H1 (cell line): ENCODE measurements at regions not wholly inside any gene's neighbourhood (a gene's known extent, or its start where the extent isn't known, plus 50 kb on each side); places are given as distances from the start of the nearest gene placed in this dataset.

Experiments used
- CREB1 ChIP-seq: IDR thresholded peaks from 2 replicates; pipeline ENCODE4 v1.6.1; 2012; ENCODE audit warnings: inconsistent platforms
- CTCF ChIP-seq, 3 experiments: IDR thresholded peaks; 1 replicate in 2 of 3; 2 replicates in 1 of 3; pipeline versions ENCODE4 v1.5.1 to v1.6.1; 2011; ENCODE audit warnings: low read length in 3 of 3, mild to moderate bottlenecking in 3 of 3, inconsistent platforms in 2 of 3, low read depth in 1 of 3, moderate library complexity in 1 of 3; ENCODE audit not compliant: insufficient read depth in 1 of 3; ENCODE audit errors: control extremely low read depth in 1 of 3
- EZH2 ChIP-seq: fragments of 200-600 bp; sonication (generic); IDR thresholded peaks from 2 replicates; pipeline ENCODE4 v1.7.1; 2012; ENCODE audit warnings: low read depth, mild to moderate bottlenecking, moderate library complexity, low read length, inconsistent platforms; ENCODE audit not compliant: severe bottlenecking
- MAFK ChIP-seq: IDR thresholded peaks from 2 replicates; pipeline ENCODE4 v1.6.1; 2012; ENCODE audit warnings: low read depth, mild to moderate bottlenecking, improper control_type of control experiment, low read length
- NANOG ChIP-seq: IDR thresholded peaks from 2 replicates; pipeline ENCODE4 v1.6.1; 2011; ENCODE audit warnings: low read length, low read depth, mild to moderate bottlenecking, inconsistent platforms; ENCODE audit not compliant: insufficient read depth, poor library complexity, severe bottlenecking
- POLR2A ChIP-seq, 2 experiments: IDR thresholded peaks; 1 replicate in 1 of 2; 2 replicates in 1 of 2; pipeline ENCODE4 v1.6.1; 2011; ENCODE audit warnings: low read depth in 2 of 2, low read length in 2 of 2, mild to moderate bottlenecking in 2 of 2; ENCODE audit errors: control extremely low read depth in 1 of 2
- POLR2AphosphoS5 ChIP-seq: IDR thresholded peaks from 2 replicates; pipeline ENCODE4 v1.6.1; 2011; ENCODE audit warnings: low read depth, low read length
- SIN3A ChIP-seq, 2 experiments: IDR thresholded peaks in 1 of 2; conservative IDR thresholded peaks in 1 of 2; 2 replicates each; pipeline ENCODE4 v1.6.1; 2011 to 2012; ENCODE audit warnings: low read length in 2 of 2, improper control_type of control experiment in 1 of 2, low read depth in 1 of 2, mild to moderate bottlenecking in 1 of 2
- TBP ChIP-seq: IDR thresholded peaks from 2 replicates; pipeline ENCODE4 v1.6.1; 2011; ENCODE audit warnings: low read depth, low read length, improper control_type of control experiment

- no peak for TF ChIP-seq CTCF (IDR thresholded peaks at IDR 0.05; ENCODE audit: control extremely low read depth in 1 of 3, insufficient read depth in 1 of 3, low read depth in 1 of 3, low read length in 3 of 3)
- TF ChIP-seq TBP: no peak
- TF ChIP-seq POLR2AphosphoS5: no peak
- no peak for TF ChIP-seq CREB1
- TF ChIP-seq EZH2: no peak
- no peak for TF ChIP-seq NANOG
- no peak for TF ChIP-seq POLR2A (IDR thresholded peaks at IDR 0.05; ENCODE audit: control extremely low read depth in 1 of 2, low read depth in 2 of 2, low read length in 2 of 2)
- no peak for TF ChIP-seq SIN3A (conservative IDR thresholded peaks at IDR 0.05 in 1 of 2, IDR thresholded peaks at IDR 0.05 in 1 of 2; ENCODE audit: low read depth in 1 of 2, low read length in 2 of 2)
- no peak for TF ChIP-seq MAFK
These were observed 120.7 kb upstream of the APC start for GRCh38 chr5:112616812-112617547.
